AG04450 (cell line): ENCODE measurements at regions not wholly inside any gene's neighbourhood (a gene's known extent, or its start where the extent isn't known, plus 50 kb on each side); places are given as distances from the start of the nearest gene placed in this dataset. TPM values are rescaled to one million over a fixed set of nuclear protein-coding genes. Genes with fewer than 3 reads are reported as not detected.
"Not testable (repeated sequence)": the region's sequence is repeated elsewhere in the genome, so short reads cannot be mapped to it uniquely, and the experiment has no call there.

Experiments
- CTCF ChIA-PET: fragments of 300-600, 350-600 bp; formaldehyde crosslinking; extraction: SDS; loops from one replicate; lab custom pipeline; 2022; ENCODE audit warnings: antibody characterized with exemption, inconsistent platforms; lab: Charles Lee
- POLR2A ChIA-PET: fragments of 350-600 bp; formaldehyde crosslinking; extraction: SDS; loops from one replicate; lab custom pipeline; 2021; ENCODE audit warnings: antibody characterized with exemption, inconsistent platforms; lab: Yijun Ruan, JAX
- DNase-seq: peaks from one replicate; pipeline ENCODE4 v3.0.0-alpha.2; 2011; ENCODE audit warnings: low read depth, low spot score
- H3K27ac ChIP-seq: one replicate; pipeline ENCODE4 v1.5.1; 2012; ENCODE audit warnings: low read depth, low read length, control low read depth
- H3K27me3 ChIP-seq: one replicate; pipeline ENCODE4 v1.6.0; 2012; ENCODE audit warnings: low read length; ENCODE audit not compliant: control insufficient read depth, insufficient read depth
- H3K4me3 ChIP-seq: 2 replicates; pipeline ENCODE4 v1.5.1; 2011; ENCODE audit warnings: mild to moderate bottlenecking, low read depth, low read length, control low read depth
- H3K9me3 ChIP-seq: 2 replicates; pipeline ENCODE4 v1.5.1; 2012; ENCODE audit warnings: low read length; ENCODE audit not compliant: control insufficient read depth, insufficient read depth
- small RNA-seq: library from RNA; depleted of rRNA; stranded (forward); fragments of <200 nt; gene quantifications from one replicate; pipeline ENCODE3, GENCODE V24; 2012; ENCODE audit warnings: low read depth; ENCODE audit not compliant: insufficient read length

GRCh38 chr10:46802010-46802409 lies 109.2 kb upstream of the PTPN20 start:
- POLR2A ChIA-PET, CTCF ChIA-PET, H3K27ac ChIP-seq, H3K4me3 ChIP-seq, H3K27me3 ChIP-seq, DNase-seq, H3K9me3 ChIP-seq: not testable (repeated sequence)

DNA sequence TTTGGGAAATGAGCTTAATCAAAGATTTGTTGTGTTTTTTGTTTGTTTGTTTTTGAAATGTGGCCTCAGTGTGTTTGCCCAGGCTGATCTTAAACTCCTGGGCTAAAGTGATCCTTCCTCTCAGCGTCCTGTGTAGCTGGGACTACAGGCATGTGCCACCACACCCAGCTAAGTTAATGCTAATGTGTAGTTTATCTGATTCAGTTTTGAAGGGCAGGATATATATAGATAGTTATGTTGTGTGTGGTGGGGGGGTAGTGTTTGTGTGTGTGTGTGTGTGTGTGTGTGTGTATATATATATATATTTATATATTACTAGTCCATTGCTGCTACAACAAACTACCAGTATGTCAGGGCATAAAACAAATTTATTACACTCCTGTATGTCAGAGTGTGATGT lies 108.1 kb upstream of the PTPN20 start:
- POLR2A ChIA-PET, H3K27me3 ChIP-seq, H3K4me3 ChIP-seq, H3K27ac ChIP-seq, H3K9me3 ChIP-seq, DNase-seq, CTCF ChIA-PET: not testable (repeated sequence)

DNA sequence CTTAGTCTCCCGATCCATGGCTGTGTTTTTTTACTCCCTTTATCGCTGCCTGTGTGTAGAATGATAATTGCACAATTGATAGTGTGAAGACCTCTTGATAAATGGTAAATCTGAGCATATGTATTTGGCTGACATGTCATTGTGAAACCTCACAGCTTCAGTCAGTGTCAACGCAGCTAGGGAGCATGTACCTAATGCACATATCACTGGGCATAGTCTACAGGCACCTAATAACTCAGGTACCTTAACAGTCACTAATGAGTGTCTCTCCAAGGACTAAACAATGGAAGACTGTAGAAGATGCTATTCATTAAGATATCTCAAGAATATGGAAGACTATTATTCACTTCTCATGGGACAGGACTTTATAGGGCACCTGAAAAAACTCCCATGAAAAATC lies 101.0 kb upstream of the PTPN20 start:
- CTCF ChIA-PET, POLR2A ChIA-PET, H3K4me3 ChIP-seq, H3K27me3 ChIP-seq, H3K9me3 ChIP-seq, H3K27ac ChIP-seq, DNase-seq: not testable (repeated sequence)

DNA sequence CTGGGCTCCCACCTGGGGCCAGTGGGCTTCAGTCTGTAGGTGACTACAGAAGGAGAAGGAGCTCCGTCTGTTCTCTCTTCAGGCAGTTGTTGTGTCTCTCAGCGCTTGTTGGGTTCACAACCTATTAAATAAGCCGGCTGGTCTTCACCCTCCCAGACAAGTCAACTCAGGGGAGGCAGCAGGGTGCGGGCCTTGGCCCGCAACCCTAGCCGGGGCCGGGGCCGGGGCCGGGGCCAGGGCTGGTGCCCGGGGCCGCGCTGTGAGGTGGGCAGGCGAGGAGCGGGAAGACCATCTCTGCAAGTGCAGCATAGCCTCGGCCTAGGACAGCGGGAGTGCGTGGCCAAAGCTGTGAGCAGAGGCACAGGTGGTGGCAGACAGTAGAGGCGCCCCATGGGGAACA lies 95.1 kb upstream of the PTPN20 start:
- DNase-seq, H3K9me3 ChIP-seq, CTCF ChIA-PET, POLR2A ChIA-PET, H3K27me3 ChIP-seq, H3K27ac ChIP-seq, H3K4me3 ChIP-seq: not testable (repeated sequence)

DNA sequence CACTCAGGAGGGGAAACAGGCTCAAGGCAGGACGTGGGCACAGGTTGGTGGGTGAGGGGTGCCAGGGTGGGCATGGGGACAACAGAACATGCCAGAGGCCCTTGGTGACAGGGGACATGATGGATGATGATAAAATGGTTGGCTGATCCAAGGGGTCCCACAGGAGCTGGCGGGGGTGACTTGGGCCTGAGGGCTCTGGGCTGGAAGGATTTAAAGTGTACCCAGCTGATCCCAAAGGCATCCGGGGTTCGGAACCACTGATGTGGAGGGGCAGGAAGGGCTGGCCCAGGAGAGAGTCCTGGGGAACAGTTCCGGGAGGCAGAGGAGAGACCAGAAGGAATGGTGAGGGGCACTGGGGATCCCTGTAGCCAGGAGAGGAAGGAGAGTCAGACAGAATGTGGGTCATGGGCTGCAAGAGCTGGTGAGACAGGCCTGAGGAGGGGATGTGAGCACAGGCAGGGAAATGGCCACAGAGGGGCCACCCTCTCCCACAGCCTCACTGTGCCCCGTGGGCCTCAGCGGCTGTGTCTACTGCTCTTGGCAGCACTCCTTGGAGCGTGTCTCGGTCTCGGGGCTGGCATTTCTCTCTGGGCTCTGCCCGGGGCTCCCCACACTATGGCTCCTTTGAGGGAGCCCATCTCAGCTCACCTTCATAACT lies 70.7 kb upstream of the PTPN20 start:
- DNase-seq, POLR2A ChIA-PET: not testable (repeated sequence)

GRCh38 chr10:46841051-46841593 lies 70.1 kb upstream of the PTPN20 start:
- H3K27ac ChIP-seq, CTCF ChIA-PET, DNase-seq, H3K27me3 ChIP-seq, H3K9me3 ChIP-seq, POLR2A ChIA-PET, H3K4me3 ChIP-seq: not testable (repeated sequence)

More for the DNA sequence above, 70.7 kb upstream of the PTPN20 start:
- CTCF ChIA-PET, H3K4me3 ChIP-seq, H3K9me3 ChIP-seq, H3K27me3 ChIP-seq, H3K27ac ChIP-seq: not testable (repeated sequence)

- POLR2A ChIA-PET, H3K27me3 ChIP-seq, H3K9me3 ChIP-seq, DNase-seq, H3K4me3 ChIP-seq, H3K27ac ChIP-seq, CTCF ChIA-PET: not testable (repeated sequence)
Observed at GRCh38 chr10:46845194-46845593, 66.0 kb upstream of the PTPN20 start.

GRCh38 chr10:46845640-46846039 lies 65.6 kb upstream of the PTPN20 start:
- H3K9me3 ChIP-seq, DNase-seq, H3K4me3 ChIP-seq, POLR2A ChIA-PET, H3K27ac ChIP-seq, CTCF ChIA-PET, H3K27me3 ChIP-seq: not testable (repeated sequence)

DNA sequence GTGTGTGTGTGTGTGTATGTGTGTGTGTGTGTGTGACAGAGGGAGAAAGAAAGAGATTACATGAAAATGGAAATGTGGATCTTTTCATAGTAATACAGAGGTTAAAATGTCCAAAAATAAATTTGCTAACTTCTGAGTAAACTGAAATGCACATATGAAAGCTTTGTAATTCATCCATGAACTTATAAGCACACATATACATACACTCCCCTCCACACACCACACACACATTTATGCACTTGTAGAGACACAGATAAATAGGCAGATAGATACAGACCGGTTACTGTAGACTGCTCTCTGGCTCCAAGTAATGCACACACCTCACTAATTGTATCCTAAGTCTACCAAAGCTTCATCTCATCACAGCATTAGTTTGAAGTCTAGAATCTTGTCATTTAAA lies 50.5 kb upstream of the PTPN20 start:
- POLR2A ChIA-PET, H3K4me3 ChIP-seq, H3K27ac ChIP-seq, H3K9me3 ChIP-seq, CTCF ChIA-PET, DNase-seq, H3K27me3 ChIP-seq: not testable (repeated sequence)

Small RNA genes lying in the stretch of these regions (small RNA-seq; reads per million reads assigned to genes)
- gene RNA5SP311, result not detected
